ENCODE measurements at regions not wholly inside any gene's neighbourhood (a gene's known extent, or its start where the extent isn't known, plus 50 kb on each side); places are given as distances from the start of the nearest gene placed in this dataset.

DNA sequence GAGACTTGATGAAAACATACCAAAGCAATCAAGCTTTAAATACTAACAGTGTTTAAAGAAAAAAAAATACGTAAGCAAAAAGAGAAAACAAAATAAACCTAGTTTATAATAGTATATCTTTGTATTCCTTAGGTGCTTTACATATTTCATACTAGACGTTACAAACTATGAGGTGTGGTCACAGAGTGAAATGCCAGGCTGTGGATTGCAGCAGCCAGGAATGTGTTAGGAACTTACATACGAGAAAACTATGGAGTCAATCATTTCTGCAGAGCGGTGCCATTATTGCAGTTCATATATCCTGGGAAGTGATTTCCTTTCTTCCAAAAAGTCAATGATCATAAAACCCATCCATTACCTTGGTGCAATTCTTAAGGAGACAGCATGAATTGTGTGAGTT, 443.6 kb upstream of the GRAMD2B start (continued):
- TF ChIP-seq, protein P1, sequence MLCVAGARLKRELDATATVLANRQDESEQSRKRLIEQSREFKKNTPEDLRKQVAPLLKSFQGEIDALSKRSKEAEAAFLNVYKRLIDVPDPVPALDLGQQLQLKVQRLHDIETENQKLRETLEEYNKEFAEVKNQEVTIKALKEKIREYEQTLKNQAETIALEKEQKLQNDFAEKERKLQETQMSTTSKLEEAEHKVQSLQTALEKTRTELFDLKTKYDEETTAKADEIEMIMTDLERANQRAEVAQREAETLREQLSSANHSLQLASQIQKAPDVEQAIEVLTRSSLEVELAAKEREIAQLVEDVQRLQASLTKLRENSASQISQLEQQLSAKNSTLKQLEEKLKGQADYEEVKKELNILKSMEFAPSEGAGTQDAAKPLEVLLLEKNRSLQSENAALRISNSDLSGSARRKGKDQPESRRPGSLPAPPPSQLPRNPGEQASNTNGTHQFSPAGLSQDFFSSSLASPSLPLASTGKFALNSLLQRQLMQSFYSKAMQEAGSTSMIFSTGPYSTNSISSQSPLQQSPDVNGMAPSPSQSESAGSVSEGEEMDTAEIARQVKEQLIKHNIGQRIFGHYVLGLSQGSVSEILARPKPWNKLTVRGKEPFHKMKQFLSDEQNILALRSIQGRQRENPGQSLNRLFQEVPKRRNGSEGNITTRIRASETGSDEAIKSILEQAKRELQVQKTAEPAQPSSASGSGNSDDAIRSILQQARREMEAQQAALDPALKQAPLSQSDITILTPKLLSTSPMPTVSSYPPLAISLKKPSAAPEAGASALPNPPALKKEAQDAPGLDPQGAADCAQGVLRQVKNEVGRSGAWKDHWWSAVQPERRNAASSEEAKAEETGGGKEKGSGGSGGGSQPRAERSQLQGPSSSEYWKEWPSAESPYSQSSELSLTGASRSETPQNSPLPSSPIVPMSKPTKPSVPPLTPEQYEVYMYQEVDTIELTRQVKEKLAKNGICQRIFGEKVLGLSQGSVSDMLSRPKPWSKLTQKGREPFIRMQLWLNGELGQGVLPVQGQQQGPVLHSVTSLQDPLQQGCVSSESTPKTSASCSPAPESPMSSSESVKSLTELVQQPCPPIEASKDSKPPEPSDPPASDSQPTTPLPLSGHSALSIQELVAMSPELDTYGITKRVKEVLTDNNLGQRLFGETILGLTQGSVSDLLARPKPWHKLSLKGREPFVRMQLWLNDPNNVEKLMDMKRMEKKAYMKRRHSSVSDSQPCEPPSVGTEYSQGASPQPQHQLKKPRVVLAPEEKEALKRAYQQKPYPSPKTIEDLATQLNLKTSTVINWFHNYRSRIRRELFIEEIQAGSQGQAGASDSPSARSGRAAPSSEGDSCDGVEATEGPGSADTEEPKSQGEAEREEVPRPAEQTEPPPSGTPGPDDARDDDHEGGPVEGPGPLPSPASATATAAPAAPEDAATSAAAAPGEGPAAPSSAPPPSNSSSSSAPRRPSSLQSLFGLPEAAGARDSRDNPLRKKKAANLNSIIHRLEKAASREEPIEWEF (IDR thresholded peaks at IDR 0.05; ENCODE audit: insufficient replicate concordance, low read depth, low read length) = no peak
- TF ChIP-seq NFYA (IDR thresholded peaks at IDR 0.05; ENCODE audit: borderline replicate concordance, low read depth, low read length) = no peak
- TF ChIP-seq, protein P2, sequence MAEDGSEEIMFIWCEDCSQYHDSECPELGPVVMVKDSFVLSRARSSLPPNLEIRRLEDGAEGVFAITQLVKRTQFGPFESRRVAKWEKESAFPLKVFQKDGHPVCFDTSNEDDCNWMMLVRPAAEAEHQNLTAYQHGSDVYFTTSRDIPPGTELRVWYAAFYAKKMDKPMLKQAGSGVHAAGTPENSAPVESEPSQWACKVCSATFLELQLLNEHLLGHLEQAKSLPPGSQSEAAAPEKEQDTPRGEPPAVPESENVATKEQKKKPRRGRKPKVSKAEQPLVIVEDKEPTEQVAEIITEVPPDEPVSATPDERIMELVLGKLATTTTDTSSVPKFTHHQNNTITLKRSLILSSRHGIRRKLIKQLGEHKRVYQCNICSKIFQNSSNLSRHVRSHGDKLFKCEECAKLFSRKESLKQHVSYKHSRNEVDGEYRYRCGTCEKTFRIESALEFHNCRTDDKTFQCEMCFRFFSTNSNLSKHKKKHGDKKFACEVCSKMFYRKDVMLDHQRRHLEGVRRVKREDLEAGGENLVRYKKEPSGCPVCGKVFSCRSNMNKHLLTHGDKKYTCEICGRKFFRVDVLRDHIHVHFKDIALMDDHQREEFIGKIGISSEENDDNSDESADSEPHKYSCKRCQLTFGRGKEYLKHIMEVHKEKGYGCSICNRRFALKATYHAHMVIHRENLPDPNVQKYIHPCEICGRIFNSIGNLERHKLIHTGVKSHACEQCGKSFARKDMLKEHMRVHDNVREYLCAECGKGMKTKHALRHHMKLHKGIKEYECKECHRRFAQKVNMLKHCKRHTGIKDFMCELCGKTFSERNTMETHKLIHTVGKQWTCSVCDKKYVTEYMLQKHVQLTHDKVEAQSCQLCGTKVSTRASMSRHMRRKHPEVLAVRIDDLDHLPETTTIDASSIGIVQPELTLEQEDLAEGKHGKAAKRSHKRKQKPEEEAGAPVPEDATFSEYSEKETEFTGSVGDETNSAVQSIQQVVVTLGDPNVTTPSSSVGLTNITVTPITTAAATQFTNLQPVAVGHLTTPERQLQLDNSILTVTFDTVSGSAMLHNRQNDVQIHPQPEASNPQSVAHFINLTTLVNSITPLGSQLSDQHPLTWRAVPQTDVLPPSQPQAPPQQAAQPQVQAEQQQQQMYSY (CRISPR knock-in tag; IDR thresholded peaks at IDR 0.05) = no peak
- no peak for TF ChIP-seq STAT1 (conservative IDR thresholded peaks at IDR 0.05)

DNA sequence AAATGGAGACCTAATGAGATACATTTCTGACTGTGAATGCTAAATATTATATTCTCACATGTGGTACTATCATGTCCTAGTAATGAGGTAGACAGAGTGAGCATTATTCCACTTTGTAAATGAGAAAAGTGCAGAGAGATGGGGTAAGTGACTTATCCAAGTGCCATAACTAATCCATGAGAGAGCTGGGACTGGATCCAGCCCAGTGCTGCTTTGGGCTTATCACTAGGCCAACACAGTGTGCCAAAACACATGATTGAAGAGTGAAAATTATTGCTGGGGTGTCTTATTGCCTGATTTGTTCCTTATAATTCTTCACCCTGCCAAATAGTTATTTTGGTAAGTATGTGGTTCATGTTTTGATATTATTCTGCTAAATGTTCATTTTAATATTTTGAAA, 442.2 kb upstream of the GRAMD2B start:
- no peak for FAIRE-seq
- Histone ChIP-seq H2AFZ (ENCODE audit: control insufficient read depth, low read depth, low read length) (no peak overlapping the region), H3K79me2 (ENCODE audit: control insufficient read depth, insufficient read depth, low read length) (no peaks in the 10 kb centered on the region), H4K20me1 (ENCODE audit: control insufficient read depth, insufficient read depth) (no peaks in the 10 kb centered on the region), H3K4me1 (ENCODE audit: control insufficient read depth, insufficient read depth, low read length) (no peaks in the 10 kb centered on the region), H3K27ac (ENCODE audit: control insufficient read depth, insufficient read depth) (no peak overlapping the region), H3K4me3 (no peak overlapping the region), H3K9ac (ENCODE audit: control insufficient read depth, insufficient read depth, low read length) (no peak overlapping the region), H3K4me2 (ENCODE audit: control insufficient read depth, insufficient read depth) (no peak overlapping the region), H3K27me3 (replicated peaks in 1 of 2; ENCODE audit: control insufficient read depth in 2 of 2, insufficient read depth in 2 of 2, low read length in 1 of 2) (no peaks in the 10 kb centered on the region), H3K9me3 (replicated peaks; ENCODE audit: control insufficient read depth, insufficient read depth, low read length) (no peaks in the 10 kb centered on the region), H3K36me3 (ENCODE audit: control insufficient read depth in 2 of 2, insufficient read depth in 2 of 2, low read length in 1 of 2) (no peaks in the 10 kb centered on the region)
- ATAC-seq = no peak
- ChIA-PET SMC1A (ENCODE audit: uncharacterized antibody, unreplicated experiment) (no interaction called here), RAD21 (ENCODE audit: unreplicated experiment) (no interaction called here), POLR2A (no interaction called here), CTCF (no interaction called here)
- in situ Hi-C loops (cut with MboI) (no loop called here), intact Hi-C loops (cut with micrococcal nuclease; ENCODE audit: unreplicated experiment) (no loop called here)
- BruUV-seq (replicated peaks) = no TSS peak
- TF ChIP-seq, protein P3, sequence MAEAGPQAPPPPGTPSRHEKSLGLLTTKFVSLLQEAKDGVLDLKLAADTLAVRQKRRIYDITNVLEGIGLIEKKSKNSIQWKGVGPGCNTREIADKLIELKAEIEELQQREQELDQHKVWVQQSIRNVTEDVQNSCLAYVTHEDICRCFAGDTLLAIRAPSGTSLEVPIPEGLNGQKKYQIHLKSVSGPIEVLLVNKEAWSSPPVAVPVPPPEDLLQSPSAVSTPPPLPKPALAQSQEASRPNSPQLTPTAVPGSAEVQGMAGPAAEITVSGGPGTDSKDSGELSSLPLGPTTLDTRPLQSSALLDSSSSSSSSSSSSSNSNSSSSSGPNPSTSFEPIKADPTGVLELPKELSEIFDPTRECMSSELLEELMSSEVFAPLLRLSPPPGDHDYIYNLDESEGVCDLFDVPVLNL (IDR thresholded peaks at IDR 0.05; ENCODE audit: low read depth, low read length) = no peak
- DNase-seq (ENCODE audit: low read depth, low spot score) = no peak

Measured in GM12878 (cell line).